Keratinocyte (primary cell): ENCODE measurements at regions not wholly inside any gene's neighbourhood (a gene's known extent, or its start where the extent isn't known, plus 50 kb on each side); places are given as distances from the start of the nearest gene placed in this dataset.

Source experiments
- CTCF ChIP-seq, 3 experiments: IDR thresholded peaks in 1 of 3; conservative IDR thresholded peaks in 1 of 3; optimal IDR thresholded peaks in 1 of 3; 2 replicates in 2 of 3; 3 replicates in 1 of 3; pipeline versions ENCODE3 to v1.5.1; 2011; ENCODE audit warnings: low read length in 3 of 3, mild to moderate bottlenecking in 3 of 3, moderate library complexity in 2 of 3, control low read depth in 1 of 3, inconsistent platforms in 1 of 3; ENCODE audit not compliant: insufficient read depth in 2 of 3; ENCODE audit errors: extremely low read depth in 1 of 3
- EZH2 ChIP-seq: IDR thresholded peaks from one replicate; pipeline ENCODE4 v1.6.1; 2012; ENCODE audit warnings: inconsistent platforms, mild to moderate bottlenecking, low read length, moderate library complexity

- TF ChIP-seq CTCF (optimal IDR thresholded peaks at IDR 0.05 in 1 of 3, IDR thresholded peaks at IDR 0.05 in 1 of 3, conservative IDR thresholded peaks at IDR 0.05 in 1 of 3; ENCODE audit: extremely low read depth in 1 of 3, insufficient read depth in 2 of 3, low read length in 3 of 3) (peak; percentile 70 to 79 (median 71)), EZH2 (no peak)
Measured at GRCh38 chr2:67215214-67216055, 181.7 kb upstream of the ETAA1 start.
